A673 (cell line): ENCODE measurements at regions not wholly inside any gene's neighbourhood (a gene's known extent, or its start where the extent isn't known, plus 50 kb on each side); places are given as distances from the start of the nearest gene placed in this dataset.

Experiments used
- EZH2 ChIP-seq: fragments of 200-600 bp; sonication (generic); IDR thresholded peaks from 2 replicates; pipeline ENCODE4 v1.6.1; 2017; ENCODE audit warnings: borderline replicate concordance, low read depth, mild to moderate bottlenecking, mixed read lengths, antibody characterized with exemption, low read length; ENCODE audit not compliant: poor library complexity, severe bottlenecking
- TF ChIP-seq, protein P1 (sequence below): fragments of 300-800, 200-600 bp; sonication (generic); conservative IDR thresholded peaks from 2 replicates; pipeline ENCODE4 v1.5.1; 2017; ENCODE audit warnings: low read depth, mild to moderate bottlenecking, antibody characterized with exemption, low read length, moderate library complexity, mixed read lengths

GRCh38 chr16:7113395-7113794 is 219.2 kb upstream of the RBFOX1 start:
- TF ChIP-seq EZH2: no peak
- TF ChIP-seq, protein P1, sequence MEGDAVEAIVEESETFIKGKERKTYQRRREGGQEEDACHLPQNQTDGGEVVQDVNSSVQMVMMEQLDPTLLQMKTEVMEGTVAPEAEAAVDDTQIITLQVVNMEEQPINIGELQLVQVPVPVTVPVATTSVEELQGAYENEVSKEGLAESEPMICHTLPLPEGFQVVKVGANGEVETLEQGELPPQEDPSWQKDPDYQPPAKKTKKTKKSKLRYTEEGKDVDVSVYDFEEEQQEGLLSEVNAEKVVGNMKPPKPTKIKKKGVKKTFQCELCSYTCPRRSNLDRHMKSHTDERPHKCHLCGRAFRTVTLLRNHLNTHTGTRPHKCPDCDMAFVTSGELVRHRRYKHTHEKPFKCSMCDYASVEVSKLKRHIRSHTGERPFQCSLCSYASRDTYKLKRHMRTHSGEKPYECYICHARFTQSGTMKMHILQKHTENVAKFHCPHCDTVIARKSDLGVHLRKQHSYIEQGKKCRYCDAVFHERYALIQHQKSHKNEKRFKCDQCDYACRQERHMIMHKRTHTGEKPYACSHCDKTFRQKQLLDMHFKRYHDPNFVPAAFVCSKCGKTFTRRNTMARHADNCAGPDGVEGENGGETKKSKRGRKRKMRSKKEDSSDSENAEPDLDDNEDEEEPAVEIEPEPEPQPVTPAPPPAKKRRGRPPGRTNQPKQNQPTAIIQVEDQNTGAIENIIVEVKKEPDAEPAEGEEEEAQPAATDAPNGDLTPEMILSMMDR: no peak
